ENCODE measurements at regions not wholly inside any gene's neighbourhood (a gene's known extent, or its start where the extent isn't known, plus 50 kb on each side); places are given as distances from the start of the nearest gene placed in this dataset.
A peak's percentile ranks its signal among the peaks of the same experiment; 100 is the strongest.
"Not testable (repeated sequence)": the region's sequence is repeated elsewhere in the genome, so short reads cannot be mapped to it uniquely, and the experiment has no call there.

DNA sequence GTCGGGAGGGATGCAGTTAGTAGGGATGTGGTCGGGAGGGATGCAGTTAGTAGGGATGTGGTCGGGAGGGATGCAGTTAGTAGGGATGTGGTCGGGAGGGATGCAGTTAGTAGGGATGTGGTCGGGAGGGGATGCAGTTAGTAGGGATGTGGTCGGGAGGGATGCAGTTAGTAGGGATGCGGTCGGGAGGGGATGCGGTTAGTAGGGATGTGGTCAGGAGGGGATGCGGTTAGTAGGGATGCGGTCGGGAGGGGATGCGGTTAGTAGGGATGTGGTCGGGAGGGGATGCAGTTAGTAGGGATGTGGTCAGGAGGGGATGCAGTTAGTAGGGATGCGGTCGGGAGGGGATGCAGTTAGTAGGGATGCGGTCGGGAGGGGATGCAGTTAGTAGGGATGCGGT is 96.2 kb downstream of the BDH1 start:
- DNase-seq = not testable (repeated sequence)

DNA sequence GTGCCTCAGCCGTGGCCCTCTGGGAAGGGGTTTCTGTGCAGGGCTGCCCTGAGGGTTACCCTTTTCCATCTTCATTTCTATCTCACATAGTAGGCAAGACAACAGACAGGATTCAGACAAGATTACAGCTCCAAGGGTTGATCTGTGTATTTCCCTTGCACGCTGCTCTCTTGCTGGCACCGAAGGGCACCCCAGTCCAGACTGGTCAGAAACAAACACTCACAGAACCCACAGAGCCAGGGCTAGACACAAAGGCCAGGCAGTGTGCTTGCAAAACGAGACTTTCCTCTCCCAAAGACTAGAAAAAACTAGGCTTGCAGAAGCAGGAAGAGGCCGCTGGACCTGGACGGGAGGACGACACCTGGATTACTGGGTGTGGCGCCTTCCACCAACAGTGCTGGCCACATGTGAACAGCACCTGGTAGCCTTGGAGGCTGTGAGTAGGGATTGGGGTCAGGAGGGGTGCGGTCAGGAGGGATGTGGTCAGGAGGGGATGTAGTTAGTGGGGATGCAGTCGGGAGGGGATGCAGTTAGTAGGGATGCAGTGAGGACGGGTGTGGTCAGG is 96.8 kb downstream of the BDH1 start:
- no peak for DNase-seq

DNA sequence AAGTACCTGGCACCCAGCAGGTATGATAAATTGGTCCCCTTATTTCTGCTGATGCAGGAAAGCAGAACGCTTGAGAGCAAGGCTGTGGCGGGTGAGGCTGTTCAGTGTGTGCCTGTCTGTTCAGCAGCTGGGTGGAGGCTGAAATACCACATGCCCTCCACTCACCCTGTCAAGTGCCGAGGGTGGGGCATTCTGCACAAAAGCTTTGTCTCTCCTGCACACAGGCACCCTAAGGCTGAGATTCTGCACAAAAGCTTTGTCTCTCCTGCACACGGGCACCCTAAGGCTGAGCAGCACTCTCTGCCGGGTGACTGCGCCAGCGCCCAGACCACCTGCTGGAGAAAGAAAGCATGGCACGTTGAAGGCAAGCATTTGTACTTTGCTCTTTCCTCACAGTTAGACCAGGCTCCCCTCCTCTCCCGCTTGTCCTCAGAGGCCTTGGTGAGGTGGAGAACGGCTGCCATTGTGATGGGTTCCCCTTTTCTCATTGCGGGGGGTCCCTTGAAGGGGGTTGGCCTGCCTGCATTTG is 97.5 kb downstream of the BDH1 start:
- no peak for DNase-seq

- DNase-seq = no peak
Observed at GRCh38 chr3:197456261-197457091, 99.3 kb downstream of the BDH1 start.

- DNase-seq = not testable (repeated sequence)
Observed at GRCh38 chr3:197454841-197455240, 100.9 kb downstream of the BDH1 start.

- DNase-seq = peak; percentile 12 to 16
Observed at GRCh38 chr3:197454014-197454413, 101.8 kb downstream of the BDH1 start.

- no peak for DNase-seq
Observed at GRCh38 chr3:197450810-197451209, 105.0 kb downstream of the BDH1 start.

DNA sequence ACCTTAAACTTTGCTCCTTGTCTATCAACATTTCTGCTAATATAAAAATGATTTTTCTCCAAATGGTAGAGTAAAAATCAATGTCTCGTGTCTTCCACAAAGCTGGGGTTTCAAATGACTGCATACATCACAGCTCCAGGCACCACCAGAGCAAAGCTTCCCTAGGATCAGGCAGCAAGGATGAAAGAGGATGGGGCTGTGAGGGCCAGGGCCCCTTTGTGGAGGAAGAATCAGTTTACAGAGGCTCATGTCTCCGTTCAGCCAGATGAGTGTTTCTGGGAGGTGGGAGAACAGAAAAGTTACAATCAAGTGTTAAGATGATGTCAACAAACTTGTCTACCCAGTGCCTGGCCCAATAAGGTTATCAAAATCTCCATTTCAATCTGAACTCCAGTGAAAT is 105.5 kb downstream of the BDH1 start:
- no peak for DNase-seq

GRCh38 chr3:197449181-197449580 is 106.6 kb downstream of the BDH1 start:
- DNase-seq = not testable (repeated sequence)

DNA sequence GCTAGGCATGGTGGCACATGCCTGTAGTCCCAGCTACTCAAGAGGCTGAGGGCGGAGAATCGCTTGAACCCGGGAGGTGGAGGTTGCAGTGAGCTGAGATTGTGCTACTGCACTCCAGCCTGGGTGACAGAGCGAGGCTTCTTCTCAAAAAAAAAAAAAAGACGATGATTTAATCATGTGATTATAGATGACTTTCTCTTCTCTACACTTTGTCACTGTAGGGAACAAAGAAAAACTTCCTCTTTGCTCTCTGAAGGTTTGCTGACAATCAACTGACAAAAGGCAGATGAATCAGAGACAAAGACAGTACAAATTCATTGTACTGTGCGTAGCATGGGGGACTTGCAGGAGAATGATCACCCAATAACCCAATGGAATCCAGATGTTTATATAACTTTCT is 108.0 kb downstream of the BDH1 start:
- DNase-seq = peak in 1 of 2 experiments; percentile 16

DNA sequence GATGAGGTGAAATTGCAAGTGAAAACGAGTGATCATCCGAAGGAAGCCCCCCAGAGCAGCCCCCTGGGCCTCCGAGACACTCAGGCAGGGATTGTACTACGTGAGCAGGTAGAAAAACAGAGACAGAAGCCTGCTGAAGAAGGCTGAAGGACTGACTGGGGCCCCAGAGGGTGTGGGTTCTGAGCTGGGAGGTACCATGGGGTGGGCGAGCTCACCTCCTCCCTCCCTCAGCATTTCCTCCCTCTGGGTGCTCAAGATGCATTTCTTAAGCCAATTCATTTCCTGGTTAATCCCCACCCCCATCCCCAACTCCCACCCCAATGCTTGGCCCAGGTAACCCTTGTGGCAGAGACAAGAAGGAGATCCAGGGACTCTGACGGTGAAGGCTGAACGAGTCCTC is 108.7 kb downstream of the BDH1 start:
- DNase-seq = no peak

- no peak for DNase-seq
Observed at GRCh38 chr3:197446700-197447056, 109.1 kb downstream of the BDH1 start.

DNA sequence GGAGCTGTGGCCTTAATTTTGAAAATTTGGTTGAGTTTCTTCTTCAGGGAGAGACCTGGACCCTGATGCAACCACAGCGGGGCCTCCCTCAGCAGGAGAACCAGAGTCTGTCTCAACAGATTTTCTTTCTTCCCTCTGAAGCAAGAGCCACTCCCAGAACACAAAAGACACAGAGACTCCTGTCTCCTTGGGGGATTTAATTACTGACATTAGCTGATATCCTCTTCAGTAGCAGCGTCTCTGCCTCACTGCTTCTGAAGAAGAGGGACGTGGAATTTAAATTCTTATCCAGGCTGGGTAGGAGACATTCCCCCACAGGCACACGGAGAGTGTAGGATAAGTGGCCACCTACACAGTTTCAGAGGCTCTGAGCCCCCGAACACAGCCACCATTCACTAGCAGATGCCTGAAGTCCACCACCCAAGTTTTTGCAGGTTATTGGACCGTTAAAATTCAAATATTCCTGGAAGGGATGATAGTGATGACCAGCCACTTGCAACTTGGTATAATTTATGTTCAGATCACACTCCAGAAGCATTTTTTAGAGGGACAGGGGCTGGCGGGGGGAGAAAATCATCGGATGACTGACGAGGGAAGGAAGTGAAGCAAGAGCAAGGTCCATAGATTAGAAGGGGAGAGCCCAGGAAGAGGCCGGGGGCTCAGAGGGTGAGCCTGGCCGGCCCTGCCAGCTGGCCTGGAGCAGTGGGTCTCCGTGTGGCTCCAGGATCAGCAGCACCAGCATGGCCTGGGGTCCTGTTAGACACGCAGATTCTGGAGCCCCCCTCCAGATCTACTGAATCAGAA is 109.7 kb downstream of the BDH1 start:
- no peak for DNase-seq

DNA sequence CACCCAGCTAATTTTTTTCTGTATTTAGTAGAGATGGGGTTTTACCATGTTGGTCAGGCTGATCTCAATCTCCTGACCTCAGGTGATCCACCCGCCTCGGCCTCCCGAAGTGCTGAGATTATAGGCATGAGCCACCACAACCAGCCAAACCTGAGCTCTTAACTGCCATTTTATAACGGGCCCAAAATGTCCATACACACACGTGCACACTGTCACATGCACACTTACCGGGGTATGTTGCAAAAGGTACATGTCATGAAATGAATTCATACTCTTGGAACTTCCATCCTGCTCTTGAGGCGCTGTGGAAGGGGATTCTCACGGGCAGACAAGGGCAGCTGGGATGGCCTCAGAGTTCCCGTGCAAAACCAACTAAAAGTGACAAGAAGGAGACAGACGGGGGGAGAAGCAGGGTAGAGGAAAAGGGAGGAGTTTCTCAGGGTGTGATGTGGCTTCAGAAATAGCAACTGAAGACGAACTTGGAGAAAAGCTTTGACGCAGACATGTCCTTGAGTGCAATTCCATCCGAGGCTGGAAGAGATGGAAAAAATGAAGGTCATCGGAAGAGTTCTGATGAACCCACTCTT is 110.9 kb downstream of the BDH1 start:
- DNase-seq = no peak

DNA sequence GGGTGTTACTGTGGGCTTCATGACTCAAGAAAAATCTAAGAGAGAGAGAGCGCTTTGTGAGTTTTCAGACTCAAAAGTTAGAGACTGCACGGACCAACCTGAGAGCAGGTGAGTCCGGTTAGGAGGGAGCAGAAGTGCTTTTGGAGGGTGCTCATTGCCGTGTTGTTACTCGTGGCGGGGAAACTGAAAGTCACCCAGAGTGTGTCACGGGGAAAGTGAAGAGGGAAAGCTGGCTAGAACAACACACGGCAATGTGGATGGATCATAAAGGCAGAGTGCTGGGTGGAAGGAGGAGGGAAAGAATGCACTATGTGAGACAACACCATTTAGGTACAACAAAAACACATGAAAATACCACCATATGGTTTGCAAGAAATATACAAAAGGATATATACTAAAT is 112.3 kb downstream of the BDH1 start:
- no peak for DNase-seq

GRCh38 chr3:197440717-197441303 is 115.0 kb downstream of the BDH1 start:
- no peak for DNase-seq

DNA sequence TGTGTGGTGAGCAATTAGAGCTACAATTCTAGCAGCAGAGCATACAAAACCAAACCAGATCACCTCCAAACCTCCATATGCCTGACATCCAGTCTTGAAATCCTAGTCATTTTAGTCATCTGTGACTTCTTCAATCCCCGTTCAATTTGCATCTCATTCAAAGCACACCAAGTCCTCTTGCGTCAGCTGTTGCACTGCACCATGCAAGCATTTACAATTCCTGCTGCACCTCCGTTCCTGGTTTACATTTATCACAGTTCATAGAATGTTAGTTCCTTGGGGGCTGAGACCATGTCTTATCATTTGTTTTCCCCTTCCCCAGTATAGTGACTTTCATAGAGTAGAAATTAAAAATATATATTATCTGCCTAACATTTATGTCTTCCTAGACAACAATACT is 116.9 kb downstream of the BDH1 start:
- no peak for DNase-seq

DNA sequence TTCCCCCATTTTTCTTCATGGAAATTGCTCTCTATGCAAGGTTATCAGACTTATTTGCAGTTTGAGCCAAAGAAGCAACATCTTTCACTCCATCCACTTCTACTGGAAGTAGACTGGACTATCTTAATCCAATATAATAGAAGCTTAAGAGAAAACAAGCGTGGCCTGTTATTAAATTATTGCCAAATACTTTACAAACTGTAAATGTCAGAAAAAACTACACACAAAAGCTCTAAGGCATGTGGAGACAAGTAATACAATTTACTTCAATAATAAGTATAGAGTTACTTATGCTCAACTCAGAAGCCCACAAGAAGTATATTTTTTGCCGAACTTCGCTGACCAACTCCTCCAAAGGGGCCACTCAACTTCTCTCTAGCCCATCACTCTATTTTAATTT is 120.3 kb downstream of the BDH1 start:
- no peak for DNase-seq

GRCh38 chr3:197434830-197435229 is 120.9 kb downstream of the BDH1 start:
- no peak for DNase-seq

GRCh38 chr3:197432384-197433127 is 123.2 kb downstream of the BDH1 start:
- DNase-seq = no peak

GRCh38 chr3:197431346-197431910 is 124.3 kb downstream of the BDH1 start:
- no peak for DNase-seq

DNA sequence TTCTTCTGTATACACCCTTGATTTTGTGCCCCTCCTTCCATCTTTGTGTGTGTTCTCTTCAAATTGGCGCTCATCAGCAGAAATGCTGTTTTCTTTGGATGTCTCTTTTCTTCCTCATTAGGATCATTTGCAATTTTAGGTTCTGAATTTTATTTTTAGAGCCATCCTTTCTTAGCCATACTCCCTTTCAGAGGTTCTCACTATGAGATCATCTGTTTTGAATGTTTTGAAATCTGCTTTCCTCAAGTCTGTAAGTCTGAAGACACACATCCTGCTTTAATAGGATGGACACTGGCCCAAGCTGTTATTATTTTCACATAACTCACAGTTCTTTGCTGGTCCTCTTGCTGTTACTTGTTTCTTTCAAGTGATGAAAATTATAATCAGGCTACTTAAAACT is 124.8 kb downstream of the BDH1 start:
- DNase-seq = no peak
